ENCODE measurements at regions not wholly inside any gene's neighbourhood (a gene's known extent, or its start where the extent isn't known, plus 50 kb on each side); places are given as distances from the start of the nearest gene placed in this dataset.

DNA sequence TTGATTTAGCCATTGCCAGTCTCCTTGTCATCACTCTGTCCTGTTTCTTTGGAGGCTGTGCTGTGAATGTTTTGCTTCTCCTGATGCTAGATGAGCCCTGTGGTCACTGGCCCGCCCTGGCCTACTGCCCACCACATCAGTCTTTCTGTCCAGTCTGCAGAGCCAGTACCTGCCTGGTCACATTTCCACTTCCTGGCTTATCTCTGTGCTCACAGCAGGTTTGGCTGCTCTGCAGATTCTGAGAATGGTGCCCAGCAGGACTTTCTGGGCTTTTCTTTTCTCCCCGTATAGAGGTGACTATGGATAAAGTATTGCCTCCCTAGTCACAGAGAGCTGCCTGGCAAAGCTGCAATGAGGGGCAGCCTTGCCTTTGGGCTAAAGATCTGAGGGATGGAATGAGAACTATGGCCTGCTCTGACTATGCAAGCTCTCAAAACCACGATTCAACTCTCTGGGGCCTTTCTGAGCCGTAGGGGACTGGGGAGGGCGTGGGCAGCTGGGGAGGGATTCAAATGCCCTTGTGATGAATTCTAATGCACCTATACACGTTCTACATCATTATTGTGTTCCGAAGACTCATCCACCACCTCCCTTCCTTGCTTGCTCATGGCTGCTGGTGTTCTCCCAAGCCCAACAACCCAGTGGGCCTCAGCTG lies 410.4 kb upstream of the NPVF start:
- no peak for DNase-seq

DNA sequence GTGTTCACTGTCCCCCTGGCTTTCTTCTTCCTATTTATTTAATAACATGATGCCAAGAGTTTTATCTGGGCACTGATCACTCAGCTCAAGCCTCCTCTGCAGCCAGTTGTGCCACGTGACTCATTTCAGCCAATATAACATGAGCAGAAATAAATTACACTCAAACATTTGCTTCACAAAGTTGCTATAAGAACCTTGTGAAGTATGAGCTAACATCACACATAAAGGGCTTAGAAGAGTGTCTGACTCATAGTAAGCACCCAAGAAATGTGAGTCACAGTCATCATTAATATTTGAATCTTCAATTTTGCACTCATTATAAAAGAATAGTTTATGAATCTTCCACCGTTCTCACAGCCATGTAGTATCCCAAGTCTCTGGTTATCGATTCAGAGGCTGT lies 414.6 kb upstream of the NPVF start:
- DNase-seq: no peak

DNA sequence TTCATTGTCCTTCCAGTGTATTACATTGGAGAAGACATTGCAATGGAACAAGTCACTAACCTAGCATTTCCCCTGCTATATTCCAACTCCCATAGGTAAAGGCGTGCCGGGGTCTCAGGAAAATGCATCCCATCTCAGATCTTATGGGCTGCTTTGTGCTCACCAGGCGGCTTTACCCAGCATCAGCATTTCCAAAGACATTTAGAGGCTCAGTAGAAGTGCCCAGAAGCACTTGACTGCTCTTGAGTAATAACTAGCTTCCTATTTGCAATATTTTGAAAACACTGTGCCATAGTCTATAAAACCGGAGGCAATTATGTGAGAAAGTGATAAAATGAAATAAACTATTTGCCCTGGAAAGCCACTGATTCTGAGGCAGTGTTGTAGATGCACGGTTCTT lies 415.0 kb upstream of the NPVF start:
- no peak for DNase-seq

DNA sequence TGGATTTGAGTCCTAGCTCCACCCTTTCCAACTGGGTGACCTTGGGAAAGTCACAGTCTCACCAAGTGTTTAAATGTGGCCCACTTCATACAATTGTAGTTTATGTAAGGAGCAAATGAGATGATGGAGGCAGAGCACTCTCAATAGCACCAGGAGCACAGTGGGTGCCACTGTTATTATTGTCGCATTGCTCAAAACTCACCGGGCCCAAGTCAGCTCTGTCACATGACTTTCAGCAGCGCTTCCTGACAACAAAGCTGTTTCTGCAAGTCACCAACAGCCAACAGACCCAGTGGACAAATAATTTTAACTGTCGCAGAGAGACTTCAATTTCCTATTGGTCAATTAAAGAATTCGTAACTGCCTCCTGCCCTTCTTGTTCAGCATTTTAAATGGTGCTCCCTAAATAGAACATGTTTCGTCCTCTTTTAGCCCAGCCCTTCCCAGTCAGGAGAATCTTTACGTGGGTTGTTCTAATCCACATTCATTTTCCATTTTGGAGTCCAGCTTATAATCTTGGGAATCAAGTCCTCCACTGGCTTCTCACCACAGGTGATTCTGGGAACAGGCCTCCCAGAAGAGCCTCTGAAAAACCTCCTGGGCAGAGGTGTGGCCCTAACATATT lies 415.6 kb upstream of the NPVF start:
- no peak for DNase-seq

DNA sequence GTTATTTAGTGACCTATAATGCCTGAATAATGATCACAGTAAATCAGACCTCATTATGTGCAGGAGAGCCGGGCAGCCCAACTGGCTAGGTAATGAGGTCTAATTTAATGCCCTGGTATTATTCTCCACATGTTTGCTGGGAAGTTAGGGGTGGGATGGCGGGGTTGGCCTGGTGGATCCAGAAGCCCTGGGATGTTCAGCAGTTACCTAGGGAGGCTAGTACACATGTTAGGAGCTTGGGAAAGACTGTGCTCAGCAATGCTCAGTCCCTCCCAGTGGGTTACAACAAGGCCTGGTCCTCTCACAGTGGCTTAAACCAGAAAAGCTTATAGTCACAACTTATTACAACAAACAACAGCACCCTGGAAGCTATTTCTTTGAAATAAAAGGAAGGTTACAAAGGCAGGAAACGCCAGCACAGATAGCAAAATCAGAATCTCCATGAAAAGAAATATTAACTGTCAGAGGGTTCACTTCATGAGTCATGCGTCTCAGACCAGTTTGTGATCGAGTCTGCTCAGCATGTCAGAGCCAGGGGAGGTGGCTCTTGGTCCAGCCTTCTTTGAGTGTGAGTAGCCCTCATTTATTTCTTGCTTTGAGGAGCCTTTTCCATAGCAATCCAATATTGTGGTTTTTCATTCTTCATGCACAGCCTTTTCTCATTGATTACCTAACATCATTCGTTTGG lies 418.6 kb upstream of the NPVF start:
- DNase-seq: no peak

DNA sequence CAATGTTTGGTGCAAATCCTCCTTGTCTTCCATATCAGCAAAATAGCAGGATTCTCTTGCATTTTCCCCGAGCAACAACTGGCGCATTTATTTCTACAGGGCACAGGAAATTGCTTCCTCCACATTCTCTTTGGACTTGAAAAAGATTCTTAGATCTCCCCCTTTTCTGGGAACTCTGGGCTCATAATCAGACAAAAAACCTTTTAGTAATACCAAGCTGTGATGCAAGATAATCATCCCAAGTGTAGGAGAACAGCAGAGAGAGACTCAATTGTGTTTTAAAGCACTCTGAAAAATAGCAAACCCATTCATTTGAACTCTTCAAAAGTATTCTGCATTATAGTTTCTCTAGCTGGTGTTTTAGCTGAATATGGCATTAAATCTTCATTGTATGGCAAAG lies 419.6 kb upstream of the NPVF start:
- no peak for DNase-seq

DNA sequence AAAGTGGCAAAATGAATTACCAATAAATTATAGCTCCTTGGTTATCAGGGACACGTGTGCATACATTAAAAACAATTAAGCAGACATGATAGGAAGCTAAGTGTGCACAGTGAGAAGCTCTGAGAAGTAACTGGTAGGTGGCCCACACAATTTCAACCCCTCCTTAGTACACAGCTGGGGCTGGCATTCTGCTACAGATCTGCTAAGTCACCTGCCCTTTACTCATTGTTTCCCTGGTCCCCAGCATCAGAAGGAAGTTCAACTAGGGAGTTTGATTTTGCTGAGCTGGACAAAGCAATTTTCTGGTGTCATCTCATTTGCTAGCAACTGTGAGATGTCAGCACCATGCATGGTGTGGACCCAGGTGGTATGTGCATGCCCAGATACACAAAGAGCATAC lies 424.1 kb upstream of the NPVF start:
- DNase-seq: no peak

DNA sequence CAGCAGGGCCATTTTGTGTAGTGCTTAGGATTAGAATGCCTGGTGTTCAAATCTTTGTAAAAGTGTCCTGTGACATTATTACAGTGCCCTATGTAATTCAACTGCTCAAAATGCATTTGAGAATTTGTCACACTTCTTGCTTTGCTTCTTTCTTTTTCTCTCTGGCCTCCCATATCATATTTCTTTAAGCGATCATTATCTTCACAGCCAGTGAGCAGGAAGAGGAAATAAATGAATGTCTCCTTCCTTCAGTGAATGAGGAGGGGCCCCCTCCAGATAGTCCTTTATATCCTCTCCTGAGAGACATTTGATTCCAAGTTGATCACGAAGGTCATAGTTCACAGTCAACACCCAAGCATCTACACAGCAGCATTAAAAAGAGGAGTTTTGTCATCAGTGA lies 425.1 kb upstream of the NPVF start:
- DNase-seq: no peak

DNA sequence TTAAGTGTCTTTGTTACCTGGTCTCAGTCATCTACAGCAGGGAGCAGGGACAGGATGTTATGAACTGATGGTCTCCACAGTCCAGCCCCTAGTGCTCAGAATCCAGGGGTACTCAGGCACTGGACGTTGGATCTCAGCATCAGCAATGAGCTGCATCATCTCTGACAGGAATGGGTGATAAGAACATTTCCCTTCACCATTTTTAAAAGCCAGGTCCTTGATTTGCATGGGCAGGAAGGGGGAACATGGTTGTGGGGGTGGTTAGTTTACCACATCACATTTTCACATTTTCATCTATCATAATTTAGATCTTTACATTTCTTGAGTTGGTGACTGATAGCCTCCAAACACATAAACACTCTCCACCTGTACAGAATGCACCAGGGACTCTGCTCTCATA lies 427.8 kb upstream of the NPVF start:
- DNase-seq: no peak

DNA sequence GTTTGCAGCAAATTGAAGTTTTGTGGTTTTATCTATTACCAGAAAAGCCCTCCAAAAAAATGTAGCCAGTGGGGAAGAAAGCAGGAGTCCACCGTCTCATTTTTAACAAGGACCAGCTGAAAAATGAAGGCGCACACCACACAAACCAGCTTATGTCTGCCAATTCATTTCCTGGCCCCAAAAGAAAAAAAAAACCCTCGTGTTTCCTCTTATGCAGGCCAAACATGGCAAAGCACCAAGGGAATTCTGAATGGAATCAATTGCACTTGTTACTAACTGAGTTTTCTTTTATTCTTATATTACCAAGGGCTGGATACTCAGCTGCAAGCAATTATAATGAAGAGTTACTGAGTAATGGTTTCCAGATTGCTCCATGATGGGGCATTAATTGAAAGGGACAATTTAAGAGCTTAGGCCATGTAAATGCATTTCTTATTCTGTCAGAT lies 428.3 kb upstream of the NPVF start:
- DNase-seq: no peak

DNA sequence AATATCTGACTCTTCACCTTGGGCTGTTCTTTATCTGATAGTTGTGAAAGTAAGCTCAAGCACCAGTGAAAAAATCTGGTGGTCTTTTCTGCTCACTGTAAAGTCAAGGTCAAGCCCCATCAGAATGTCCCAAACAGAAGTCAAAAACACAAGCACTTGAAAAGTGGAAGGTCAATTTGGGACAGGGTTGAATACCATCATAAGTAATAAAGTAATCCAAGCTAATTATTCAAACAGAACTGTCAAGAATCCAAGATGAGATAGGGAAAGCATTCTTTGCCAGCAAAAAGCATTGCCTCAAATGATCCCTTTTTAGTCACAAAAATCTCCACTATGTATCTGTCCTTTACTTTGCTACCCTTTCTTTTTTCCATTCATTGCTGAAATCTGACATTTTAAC lies 430.1 kb upstream of the NPVF start:
- DNase-seq: no peak

DNA sequence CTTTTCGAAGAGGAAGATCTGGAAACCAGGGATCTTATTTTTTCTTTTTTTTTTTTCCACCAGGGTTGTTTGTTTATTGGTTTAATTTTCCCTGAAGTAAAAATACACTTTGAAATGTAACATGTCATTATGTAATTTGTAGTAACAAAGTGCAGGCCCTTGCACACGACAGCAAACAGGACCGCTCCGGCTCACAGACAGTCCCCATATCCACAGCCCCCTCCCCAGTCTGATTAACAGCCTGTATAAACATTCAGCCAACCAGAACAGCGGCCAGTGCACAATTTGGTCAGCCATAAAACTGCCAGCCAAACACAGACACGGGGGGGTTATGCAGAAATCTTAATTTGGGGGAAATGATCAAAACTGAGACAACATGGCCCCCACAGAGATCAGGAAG lies 431.6 kb upstream of the NPVF start:
- no peak for DNase-seq

DNA sequence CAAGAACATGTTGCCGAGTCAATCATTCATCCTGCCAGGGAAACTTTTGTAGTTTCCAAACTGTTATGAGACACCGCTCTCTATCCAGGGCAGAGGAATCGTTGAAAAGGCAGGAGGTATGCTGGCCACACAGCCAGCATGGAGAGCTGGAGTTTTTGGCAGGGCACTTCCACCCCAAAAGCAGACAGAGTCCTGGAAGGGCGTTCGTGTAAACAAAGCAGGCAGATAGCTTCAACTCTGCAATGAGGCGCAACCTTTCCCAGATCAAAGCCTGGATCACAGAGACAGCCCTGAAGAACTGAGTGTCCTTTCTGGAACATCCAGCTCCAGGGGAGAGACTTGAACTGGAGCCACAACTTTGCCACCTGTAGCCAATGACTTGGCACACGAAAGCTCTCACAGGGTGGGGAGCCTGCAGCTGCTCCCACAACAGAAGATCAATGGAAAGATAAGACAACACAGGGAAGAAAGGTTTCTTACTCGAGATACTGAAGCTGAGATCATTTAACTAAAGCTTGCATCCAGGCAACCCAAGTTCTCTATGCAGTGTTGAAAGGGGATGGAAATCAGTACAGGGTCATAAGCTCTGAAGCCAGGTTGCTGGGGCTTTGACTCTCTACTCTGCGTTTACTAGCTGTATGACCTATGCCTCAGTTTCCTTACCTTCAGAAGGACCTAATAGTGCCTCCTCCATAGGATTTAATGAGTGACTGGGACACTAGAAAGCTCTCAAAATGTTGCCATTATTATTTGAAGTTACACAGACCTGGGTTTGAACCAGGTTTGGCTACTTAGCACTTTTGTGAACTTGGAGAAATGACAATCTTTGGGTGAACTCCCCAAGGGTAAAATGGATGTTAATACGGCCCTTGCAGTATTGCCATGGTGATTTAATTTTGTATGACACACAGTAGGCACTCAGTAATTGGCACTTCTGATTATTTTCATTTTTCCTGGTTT lies 434.8 kb upstream of the NPVF start:
- no peak for DNase-seq

DNA sequence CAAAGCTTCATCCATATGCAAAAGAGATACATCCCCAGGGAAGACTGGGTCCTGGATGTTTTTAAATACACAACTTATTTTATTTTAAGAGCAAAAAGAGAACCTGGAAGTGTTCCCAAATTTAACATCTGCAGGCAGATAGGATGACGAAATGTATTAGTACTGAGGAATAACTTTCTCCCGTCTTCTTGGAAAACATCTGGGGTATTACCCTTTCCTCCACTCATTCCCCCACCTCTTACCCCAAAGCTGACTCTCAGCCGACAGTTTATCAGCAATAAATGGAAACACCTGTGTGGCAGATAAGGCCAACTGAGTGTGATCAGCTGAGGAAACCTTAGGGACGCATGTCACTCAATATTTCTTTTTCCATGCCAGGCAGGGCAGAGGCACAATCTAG lies 435.6 kb upstream of the NPVF start:
- no peak for DNase-seq

DNA sequence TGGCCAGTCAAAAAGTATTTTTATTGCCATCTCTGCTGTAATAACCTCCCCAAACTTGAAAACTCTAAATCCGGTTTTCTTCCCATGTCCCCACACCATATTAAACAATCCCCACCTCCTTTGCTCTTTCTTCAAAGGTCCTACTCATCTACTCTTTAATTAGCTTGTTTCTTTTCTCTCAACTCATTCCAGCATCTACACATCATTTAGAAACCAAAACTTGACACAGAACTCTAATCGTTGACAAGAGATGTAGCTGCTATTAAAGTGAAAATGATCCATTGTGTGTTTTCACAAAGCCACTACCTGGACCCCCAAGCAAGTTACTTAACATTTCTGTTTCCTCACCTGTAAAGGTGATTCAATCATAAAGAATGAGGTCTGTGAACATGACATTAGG lies 436.3 kb upstream of the NPVF start:
- DNase-seq: no peak

DNA sequence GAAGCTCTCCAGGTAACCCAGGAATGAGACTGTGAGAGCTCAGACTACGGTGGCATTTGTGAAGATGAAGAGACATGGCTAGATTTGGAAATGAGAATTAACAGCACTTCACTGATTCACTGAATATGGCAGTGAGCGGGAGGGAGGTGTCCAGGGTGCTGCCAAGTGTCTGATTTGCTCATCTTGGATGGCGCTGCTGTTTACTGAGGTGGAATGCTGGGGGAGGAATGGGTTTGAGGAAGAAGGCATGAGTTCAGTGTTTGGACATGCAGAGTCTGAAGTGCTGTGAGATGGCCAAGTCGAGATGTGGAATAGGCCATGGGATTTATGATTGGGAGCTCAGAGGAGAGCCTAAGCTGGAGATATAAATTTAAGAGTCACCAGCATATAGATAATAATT lies 437.1 kb upstream of the NPVF start:
- no peak for DNase-seq

DNA sequence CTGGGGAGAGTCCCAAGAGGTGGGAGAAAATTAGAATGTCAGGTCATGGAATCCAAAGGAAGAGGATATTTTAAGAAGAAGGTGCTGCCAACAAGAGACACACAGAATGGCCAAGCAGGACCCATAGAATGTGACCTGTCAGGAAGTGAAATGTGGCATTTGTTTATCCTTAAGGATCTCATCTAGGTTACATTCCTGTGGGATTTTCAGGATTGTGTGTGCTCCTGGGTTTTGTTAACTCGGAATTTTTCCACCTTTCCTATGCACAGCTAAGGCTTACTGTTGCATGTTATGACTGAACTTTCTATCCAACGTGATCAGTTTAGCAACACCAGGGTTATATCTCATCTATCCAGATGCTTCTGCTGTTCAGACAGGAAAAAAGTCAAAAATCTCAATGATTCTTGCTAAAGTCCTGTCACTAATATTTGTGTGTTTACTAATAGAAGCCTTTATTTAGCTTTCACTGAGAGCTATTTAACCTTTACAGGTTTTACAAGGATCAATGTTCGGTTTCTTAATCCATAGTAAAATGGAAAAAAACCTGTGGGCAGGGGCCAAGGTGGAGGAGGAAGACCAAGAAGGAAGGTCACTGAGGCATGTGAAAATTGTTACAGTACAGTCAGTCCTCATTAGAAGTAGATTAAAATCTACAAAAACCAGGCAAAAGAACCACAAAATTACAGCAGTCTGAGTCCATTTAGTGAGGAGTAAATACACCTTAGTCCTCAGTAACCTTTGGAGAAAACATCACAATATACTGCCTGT lies 437.8 kb upstream of the NPVF start:
- no peak for DNase-seq

DNA sequence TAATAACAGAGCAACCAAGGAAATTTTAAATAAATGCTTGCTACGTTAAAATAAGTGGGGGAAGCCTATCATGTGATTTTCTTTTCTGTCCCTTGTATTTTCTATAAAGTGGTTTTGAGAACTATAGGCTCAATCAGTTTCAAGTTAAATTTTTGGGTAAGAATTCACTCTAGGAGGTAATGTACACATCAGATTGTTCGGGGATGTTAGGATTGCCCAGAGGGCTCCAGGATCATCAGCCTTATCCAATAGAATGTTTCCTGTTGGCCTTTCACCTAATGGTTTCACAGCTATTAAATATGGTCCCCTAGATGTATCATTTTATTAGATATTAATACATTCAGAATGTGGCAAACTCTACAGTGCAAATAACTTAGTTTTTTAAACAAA lies 438.4 kb upstream of the NPVF start:
- no peak for DNase-seq

DNA sequence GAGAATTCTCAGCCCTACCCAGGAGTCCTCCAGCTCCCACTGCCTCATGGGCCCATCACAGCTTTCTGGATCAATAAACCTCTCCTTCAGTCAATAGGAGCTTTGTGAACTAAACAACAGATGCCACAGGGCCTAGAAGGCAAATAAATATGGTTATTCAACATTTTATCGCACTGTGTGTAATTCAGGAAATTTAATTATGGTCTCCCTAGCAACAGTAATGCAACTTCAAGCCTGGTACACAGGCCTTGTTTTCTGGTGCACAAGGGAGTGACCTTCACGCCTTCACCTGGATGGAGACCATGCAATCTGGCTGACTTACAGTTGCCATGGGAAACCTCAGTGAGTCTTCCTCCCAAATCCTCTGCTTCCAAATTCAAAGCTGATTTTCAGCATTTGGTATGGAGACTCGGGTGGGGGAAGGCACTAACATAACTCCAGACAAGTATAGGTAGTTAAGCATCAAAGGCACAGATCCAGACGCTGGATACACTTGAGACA lies 441.0 kb upstream of the NPVF start:
- no peak for DNase-seq

DNA sequence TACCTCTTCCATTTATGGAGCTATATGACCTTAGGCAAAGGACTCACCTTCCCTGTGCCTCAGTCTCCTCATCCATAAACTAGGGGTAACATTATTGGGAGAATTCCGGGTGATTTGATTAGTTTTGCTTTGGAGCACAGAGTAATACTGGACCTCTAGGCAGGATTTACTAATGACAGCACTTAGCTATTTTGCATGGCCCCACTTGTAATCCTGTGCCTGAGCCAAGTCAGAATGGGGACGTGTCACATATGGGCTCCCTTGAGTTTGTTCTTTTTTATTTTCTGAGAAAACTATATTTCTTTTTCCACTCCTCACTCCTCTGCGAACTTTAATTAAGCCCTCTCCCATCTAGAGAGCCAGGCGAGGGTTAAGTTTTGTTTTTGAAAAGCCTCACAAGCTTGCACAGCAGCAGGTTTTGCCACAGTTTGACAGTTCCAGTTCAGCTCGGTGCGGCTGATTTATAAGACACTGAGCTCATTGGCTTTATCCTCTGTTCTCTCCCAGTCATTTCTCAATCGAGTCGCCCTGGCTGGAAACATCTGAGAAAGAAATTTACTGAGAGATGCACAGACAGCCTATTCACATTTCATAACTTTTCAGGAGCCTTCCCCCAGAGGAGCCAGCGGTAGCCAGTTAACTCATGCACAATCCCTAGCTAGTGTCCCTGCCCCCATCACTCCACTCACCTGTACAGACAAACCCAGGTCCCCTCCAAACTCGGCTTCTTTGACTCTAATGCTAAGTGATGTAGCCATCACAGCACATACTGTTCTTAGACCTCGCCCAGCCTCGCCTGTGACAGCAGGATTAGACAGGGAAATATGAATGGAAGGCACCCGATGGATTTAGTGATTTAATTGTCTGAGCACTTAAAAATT lies 441.9 kb upstream of the NPVF start:
- no peak for DNase-seq

DNA sequence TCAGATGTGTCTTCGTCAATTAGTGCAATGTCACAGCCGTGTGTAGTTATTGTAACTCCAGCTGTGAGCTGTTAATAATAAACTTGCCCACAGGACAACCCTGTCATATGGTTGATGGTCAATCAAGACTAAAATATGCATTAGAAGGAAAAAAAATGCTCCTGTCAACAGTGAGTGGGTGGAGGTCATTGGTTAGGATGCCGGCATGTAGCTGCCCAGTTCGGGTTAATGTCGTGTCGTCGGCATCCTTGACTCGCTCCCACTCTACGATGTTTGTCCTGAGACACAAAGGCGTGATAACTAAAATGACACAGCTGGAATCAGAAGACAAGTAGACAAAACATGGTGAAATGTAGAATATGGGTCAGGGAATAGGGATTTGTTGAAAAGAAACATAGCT lies 442.8 kb upstream of the NPVF start:
- DNase-seq: no peak

Measured in CD4-positive, alpha-beta T cell treated with Interleukin-4 for 4 hours (primary cell).